Stimulated activated CD8-positive, alpha-beta memory T cell treated with anti-CD3 and anti-CD28 coated beads, Interleukin-7, amount 100 ng/mL, for 1 hour (primary cell): ENCODE measurements at regions not wholly inside any gene's neighbourhood (a gene's known extent, or its start where the extent isn't known, plus 50 kb on each side); places are given as distances from the start of the nearest gene placed in this dataset.
"Not testable (repeated sequence)": the region's sequence is repeated elsewhere in the genome, so short reads cannot be mapped to it uniquely, and the experiment has no call there.

Source experiments
- DNase-seq, 2 donors: peaks; one replicate each; pipeline ENCODE4 v3.0.0-alpha.2; 2020; ENCODE audit warnings: low read depth in 2 of 2

GRCh38 chr5:1667648-1668140 is 131.9 kb downstream of the MRPL36 start:
- DNase-seq, result no peak

GRCh38 chr5:1666812-1667588 is 132.6 kb downstream of the MRPL36 start:
- DNase-seq, result peak; percentile 14 to 18

- DNase-seq, result no peak
These were observed 133.4 kb downstream of the MRPL36 start for GRCh38 chr5:1666221-1666620.

DNA sequence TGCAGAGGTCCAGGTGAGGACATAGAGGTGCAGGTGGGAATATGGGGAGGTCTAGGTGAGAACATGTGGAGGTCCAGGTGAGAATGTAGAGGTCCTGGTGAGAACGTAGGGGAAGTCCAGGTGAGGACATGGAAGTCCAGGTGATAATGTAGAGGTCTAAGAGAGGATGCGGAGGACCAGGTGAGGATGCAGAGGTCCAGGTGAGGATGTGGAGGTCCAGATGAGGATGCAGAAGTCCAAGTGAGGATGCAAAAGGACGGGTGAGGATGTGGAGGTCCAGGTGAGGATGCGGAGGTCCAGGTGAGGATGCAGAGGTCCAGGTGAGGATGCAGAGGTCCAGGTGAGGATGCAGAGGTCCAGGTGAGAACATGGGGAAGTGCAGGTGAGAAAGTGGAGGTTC is 133.8 kb downstream of the MRPL36 start:
- no peak for DNase-seq

DNA sequence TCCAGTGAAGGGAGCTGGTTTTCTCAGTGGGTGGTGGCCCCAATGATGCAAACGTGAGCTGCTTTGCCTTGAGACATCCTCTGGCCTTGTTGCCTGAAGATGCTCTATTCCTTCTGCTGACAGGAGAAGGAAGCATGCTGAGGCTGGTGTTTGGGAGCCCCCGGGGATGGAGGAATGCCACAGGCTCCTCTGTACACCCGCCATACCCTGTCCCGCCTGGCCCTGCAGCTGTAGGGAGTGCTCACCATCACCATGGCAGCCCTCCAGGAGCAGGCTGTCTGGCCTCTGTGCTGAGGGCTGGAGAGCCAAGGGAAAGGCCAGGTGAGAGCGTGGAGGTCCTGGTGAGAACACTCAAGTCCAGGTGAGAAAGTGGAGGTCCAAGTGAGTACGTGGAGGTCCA is 134.4 kb downstream of the MRPL36 start:
- no peak for DNase-seq

GRCh38 chr5:1663186-1663585 is 136.5 kb downstream of the MRPL36 start:
- no peak for DNase-seq

GRCh38 chr5:1662559-1663085 is 137.0 kb downstream of the MRPL36 start:
- no peak for DNase-seq

DNA sequence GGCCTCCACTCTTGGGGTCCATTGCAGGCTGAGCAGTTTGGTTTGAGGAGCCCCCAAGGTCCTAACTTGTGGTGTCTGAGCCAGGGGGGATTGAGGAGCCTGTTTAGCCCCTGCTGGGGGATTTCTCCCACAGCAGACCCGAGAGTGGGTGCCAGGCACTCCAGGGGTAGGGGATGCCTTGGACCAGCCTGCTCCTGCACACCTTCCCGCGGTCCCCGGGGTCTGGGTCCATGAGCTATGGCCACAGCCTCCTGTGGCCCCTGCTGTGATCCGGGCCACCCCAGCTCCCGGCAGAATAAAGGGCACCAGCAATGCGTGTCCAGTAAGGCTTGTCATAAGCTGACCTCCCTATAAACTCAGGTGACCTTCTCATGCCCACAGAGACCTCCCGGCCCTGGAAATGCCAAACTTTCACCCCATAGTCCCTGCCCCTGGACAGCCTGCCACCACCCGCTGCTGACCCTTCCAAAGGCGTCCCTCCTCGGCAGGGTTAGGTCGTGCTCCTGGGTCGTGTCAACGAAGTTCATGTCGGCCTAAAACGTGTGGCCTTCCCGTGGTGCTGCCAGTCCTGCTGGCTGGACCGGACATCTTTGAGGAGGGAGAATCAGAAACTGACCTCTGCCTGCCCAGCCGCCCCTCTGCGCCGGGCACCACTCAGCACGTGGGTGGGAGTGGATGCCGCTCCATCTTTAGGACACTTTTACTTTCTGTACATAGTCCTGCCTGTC is 137.6 kb downstream of the MRPL36 start:
- DNase-seq, result no peak

DNA sequence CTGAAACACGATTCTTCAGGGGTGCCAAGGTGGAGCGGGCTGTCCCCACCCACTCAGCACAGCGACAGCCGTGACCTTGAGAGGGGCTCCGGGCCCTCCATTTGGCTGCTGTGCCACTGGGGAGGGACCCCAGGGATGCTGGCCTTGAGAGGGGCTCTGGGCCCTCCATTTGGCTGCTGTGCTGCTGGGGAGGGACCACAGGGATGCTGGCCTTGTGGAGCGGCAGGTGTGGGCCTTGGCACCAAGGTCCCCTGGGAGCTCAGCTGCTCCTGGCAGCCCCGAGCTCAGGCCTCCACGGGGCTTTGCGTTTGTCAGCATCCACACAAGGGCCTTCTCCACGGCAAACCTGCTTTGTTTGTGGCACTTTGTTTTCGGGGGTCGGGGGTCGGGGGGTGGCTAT is 137.6 kb upstream of the LPCAT1 start:
- DNase-seq, result no peak

DNA sequence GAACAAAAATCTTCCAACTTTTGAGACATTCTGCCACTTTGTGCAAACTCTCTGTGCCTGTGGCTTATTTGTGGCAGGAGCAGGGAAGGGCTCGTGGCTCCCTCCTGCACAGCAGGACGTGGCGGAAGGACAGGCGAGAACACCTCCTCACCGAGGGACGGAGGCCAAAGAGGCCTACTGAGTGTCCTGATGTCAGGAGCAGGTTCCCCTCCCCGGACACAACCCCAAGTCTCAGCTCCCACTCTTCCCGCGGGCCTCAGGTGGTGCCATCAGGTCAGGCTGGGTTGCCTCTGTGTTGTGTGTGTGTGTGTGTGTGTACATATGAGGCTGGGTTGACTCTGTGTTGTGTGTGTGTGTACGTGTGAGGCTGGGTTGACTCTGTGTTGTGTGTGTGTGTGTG is 136.8 kb upstream of the LPCAT1 start:
- no peak for DNase-seq

GRCh38 chr5:1660001-1660400 is 136.2 kb upstream of the LPCAT1 start:
- DNase-seq, result no peak

- no peak for DNase-seq
These were observed 135.6 kb upstream of the LPCAT1 start for GRCh38 chr5:1659100-1659981.

DNA sequence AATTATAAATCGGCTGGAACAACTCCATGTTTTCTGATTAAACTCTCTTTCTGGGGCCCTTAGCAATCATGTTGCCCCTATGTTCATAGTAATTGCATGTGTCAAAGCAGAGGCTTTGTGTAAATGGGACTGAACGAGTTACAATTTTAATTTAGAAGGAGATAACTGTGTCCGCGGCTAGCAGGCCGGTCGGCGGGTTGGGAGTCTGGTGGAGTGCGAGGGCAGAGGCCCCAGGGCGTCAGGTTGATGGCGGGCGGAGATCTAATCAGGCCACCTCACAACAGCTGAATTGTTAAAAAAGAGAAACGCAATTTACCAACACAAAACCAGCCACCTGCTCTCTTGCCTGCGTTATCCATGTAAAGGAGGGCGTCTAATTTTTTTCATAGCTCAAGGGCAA is 134.9 kb upstream of the LPCAT1 start:
- no peak for DNase-seq

DNA sequence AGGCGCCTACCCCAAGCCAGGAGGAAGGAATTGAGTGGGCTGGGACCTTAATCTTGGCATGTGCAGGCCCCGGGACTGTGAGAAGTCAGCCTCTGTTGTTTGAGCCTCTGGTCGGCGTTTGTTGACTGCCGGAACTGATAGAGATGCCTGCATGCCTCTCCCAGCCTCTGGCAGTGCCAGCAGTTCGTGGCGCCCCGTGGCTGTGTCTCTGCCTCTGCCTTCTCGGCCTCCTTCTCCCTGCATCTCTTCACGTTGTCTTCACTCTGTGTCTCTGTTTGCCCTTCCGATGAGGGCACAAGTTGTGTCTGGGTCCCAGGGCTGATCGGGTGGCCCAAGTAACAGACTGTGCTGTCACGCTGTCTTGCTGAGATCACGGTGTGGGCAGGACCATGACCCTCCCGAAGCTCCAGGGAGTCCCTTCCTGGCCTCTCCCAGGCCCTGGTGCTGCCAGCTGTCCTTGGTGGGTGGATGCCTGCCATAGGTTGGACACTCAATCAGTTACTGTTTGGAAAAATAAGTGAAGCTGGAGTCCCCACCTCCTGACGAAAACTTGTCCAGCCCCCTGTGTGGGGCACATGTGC is 133.5 kb upstream of the LPCAT1 start:
- no peak for DNase-seq

- no peak for DNase-seq
These were observed 132.7 kb upstream of the LPCAT1 start for GRCh38 chr5:1656271-1656975.

- no peak for DNase-seq
These were observed 131.9 kb upstream of the LPCAT1 start for GRCh38 chr5:1655496-1656270.

DNA sequence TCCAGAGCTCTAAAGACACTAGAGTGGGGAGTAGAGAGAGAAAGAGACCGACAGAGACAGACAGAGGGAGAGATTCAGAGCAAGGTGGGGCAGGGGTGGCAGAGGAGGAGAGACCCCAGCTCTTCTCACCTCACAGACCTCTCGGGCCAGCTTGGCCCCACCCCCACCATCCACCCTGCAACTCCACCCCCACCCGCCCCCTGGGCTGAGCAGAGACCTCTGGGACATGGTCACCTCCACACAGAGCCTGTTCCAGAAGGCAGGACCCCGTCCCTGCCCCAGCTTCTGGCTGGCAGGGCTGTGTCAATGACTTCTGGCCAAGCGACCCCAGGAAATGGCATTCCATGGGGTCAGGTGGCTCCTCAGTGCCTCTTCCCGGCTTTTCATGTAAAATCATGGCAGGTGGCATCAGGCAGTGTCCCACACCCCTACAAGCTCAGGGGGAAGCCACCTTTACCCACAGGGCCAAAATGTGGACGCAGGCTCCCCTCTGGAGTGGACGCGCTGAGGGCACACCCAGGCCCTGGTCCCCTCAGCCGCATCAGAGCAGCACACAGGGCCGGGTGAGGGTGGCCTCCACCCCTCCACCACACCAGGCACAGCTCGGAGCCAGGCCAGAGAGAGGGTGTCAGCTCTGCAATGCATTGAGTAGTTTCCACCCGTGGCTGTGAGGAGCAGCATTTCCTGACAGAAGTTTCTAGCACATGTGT is 131.2 kb upstream of the LPCAT1 start:
- DNase-seq, result no peak

DNA sequence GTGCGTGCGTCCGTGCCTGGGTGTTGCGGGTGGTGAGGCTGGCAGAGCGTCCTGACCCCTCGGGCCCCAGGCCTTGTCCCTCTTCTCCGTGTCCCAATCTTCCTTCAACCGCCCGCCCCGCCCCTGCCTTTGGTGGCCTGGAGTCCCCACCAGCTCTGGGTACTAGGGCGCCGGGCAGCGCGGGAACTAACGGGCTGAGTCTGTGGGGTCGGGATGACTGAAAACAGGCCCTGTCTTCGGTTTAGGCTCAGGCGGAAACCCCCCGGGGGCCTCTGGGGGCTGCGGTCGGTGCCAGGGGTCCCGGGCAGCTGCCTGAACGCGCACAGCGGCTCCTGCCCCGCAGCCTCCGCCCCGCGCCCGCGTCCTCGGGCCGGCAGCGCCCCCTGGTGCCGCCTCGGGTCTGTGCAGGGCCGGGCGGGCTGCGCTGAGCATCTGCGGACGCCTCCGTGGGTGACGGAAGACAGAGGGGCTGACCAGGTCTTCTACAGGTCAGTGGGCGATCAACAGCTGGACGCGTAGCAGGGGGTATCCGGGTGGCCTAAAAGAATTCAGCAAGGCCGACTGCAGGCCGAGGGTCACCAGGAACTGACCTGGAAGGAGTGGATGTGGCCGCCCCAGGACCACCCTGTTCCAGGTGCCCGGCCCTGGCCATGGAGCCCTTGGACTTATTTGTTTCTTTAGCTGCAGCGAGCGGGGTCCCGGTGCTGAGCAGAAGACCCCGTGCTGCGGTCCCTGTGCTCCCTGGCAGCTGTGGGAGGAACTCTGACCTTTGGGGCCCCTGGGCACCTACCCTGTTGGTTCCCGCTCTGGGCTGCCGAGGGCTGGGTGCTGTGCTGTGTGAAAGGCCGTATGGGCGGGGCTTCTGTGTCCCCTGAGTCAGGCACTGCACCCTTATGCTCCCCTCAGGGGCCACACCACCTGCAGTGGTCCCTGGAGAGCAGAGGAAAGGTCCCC is 130.2 kb upstream of the LPCAT1 start:
- not testable (repeated sequence) for DNase-seq
